Neural progenitor cell (in vitro differentiated cells): ENCODE measurements at regions not wholly inside any gene's neighbourhood (a gene's known extent, or its start where the extent isn't known, plus 50 kb on each side); places are given as distances from the start of the nearest gene placed in this dataset.
A peak's percentile ranks its signal among the peaks of the same experiment; 100 is the strongest.

Experiments used
- DNase-seq: peaks from one replicate; pipeline ENCODE4 v3.0.0-alpha.2; 2016; ENCODE audit warnings: low spot score
- H2AFZ ChIP-seq: fragments of 200-600 bp; sonication (generic); replicated peaks from 2 replicates; pipeline ENCODE4 v1.6.1; 2016; ENCODE audit warnings: antibody characterized with exemption
- H3F3A ChIP-seq: fragments of 200-600 bp; sonication (generic); 2 replicates; pipeline ENCODE4 v1.6.1; 2016; ENCODE audit warnings: antibody characterized with exemption, low read depth
- H3K27ac ChIP-seq: fragments of 200-600 bp; sonication (generic); 2 replicates; pipeline ENCODE4 v1.5.1; 2016; ENCODE audit warnings: mild to moderate bottlenecking
- H3K27me3 ChIP-seq: fragments of 200-600 bp; sonication (generic); 2 replicates; pipeline ENCODE4 v1.6.1; 2016; ENCODE audit warnings: mild to moderate bottlenecking, moderate library complexity
- H3K36me3 ChIP-seq: fragments of 200-600 bp; sonication (generic); 2 replicates; pipeline ENCODE4 v1.5.1; 2016
- H3K4me1 ChIP-seq: fragments of 200-600 bp; sonication (generic); 2 replicates; pipeline ENCODE4 v1.6.1; 2016; ENCODE audit warnings: mixed run types
- H3K4me2 ChIP-seq: fragments of 200-600 bp; sonication (generic); 2 replicates; pipeline ENCODE4 v1.6.1; 2016
- H3K4me3 ChIP-seq: fragments of 200-600 bp; sonication (generic); 2 replicates; pipeline ENCODE4 v1.5.1; 2016
- H3K79me2 ChIP-seq: fragments of 200-600 bp; sonication (generic); 2 replicates; pipeline ENCODE4 v1.6.1; 2016; ENCODE audit warnings: low read depth
- H3K9ac ChIP-seq: fragments of 200-600 bp; sonication (generic); 2 replicates; pipeline ENCODE4 v1.6.1; 2016
- H3K9me3 ChIP-seq: fragments of 200-600 bp; sonication (generic); 2 replicates; pipeline ENCODE4 v1.5.1; 2016; ENCODE audit warnings: low read depth
- H4K20me1 ChIP-seq: fragments of 200-600 bp; sonication (generic); 2 replicates; pipeline ENCODE4 v1.6.1; 2016; ENCODE audit warnings: low read depth
- H3K27ac Mint-ChIP-seq: 3 replicates; pipeline ENCODE4 v1.8.0; 2021; ENCODE audit warnings: mixed read lengths
- H3K27me3 Mint-ChIP-seq: 2 replicates; pipeline ENCODE4 v1.8.0; 2022; ENCODE audit warnings: low read depth, mild to moderate bottlenecking, inconsistent platforms, moderate library complexity, mixed read lengths; ENCODE audit not compliant: insufficient read depth
- H3K36me3 Mint-ChIP-seq: 3 replicates; pipeline ENCODE4 v1.8.0; 2021; ENCODE audit warnings: mixed read lengths
- H3K4me1 Mint-ChIP-seq: 3 replicates; pipeline ENCODE4 v1.8.0; 2021; ENCODE audit warnings: mixed read lengths
- H3K4me3 Mint-ChIP-seq: 3 replicates; pipeline ENCODE4 v1.8.0; 2021; ENCODE audit warnings: mild to moderate bottlenecking, moderate library complexity, mixed read lengths
- H3K9me3 Mint-ChIP-seq: 3 replicates; pipeline ENCODE4 v1.8.0; 2020; ENCODE audit warnings: mixed read lengths
- CTCF ChIP-seq: fragments of 200-600 bp; sonication (generic); IDR thresholded peaks from 2 replicates; pipeline ENCODE4 v1.5.1; 2017; ENCODE audit warnings: antibody characterized with exemption, mild to moderate bottlenecking
- EZH2 ChIP-seq: fragments of 200-600 bp; sonication (generic); IDR thresholded peaks from 2 replicates; pipeline ENCODE4 v1.6.1; 2017; ENCODE audit warnings: antibody characterized with exemption, mild to moderate bottlenecking, moderate library complexity
- EZH2phosphoT487 ChIP-seq: fragments of 200-600 bp; sonication (generic); IDR thresholded peaks from 2 replicates; pipeline ENCODE4 v1.6.1; 2017; ENCODE audit warnings: antibody characterized with exemption

GRCh38 chr6:85261271-85261670 is 188.6 kb upstream of the NT5E start:
- Mint-ChIP-seq H3K27me3 (peaks cover 2% of the 10 kb centered on the region), H3K4me1 (peaks cover 3% of the 10 kb centered on the region), H3K36me3 (no peaks in the 10 kb centered on the region), H3K27ac (no peak overlapping the region), H3K9me3 (no peaks in the 10 kb centered on the region), H3K4me3 (no peak overlapping the region)
- Histone ChIP-seq H3K27me3 (no peaks in the 10 kb centered on the region), H3K27ac (no peak overlapping the region), H3K4me3 (no peak overlapping the region), H2AFZ (no peak overlapping the region), H3K79me2 (no peaks in the 10 kb centered on the region), H3F3A (no peaks in the 10 kb centered on the region), H4K20me1 (no peaks in the 10 kb centered on the region), H3K4me1 (peaks cover 11% of the 10 kb centered on the region), H3K9me3 (no peaks in the 10 kb centered on the region), H3K4me2 (peak overlapping the region; percentile 33), H3K9ac (no peak overlapping the region), H3K36me3 (no peaks in the 10 kb centered on the region)
- DNase-seq, result no peak
- TF ChIP-seq EZH2phosphoT487 (no peak), CTCF (no peak), EZH2 (no peak)

- Histone ChIP-seq H3K4me2 (no peak overlapping the region), H3K9me3 (no peaks in the 10 kb centered on the region), H3K27ac (no peak overlapping the region), H3K36me3 (no peaks in the 10 kb centered on the region), H4K20me1 (no peaks in the 10 kb centered on the region), H2AFZ (no peak overlapping the region), H3K79me2 (no peaks in the 10 kb centered on the region), H3K4me3 (no peak overlapping the region), H3F3A (no peaks in the 10 kb centered on the region), H3K9ac (no peak overlapping the region), H3K27me3 (no peaks in the 10 kb centered on the region), H3K4me1 (peaks cover 5% of the 10 kb centered on the region)
- no peaks in the 10 kb centered on the region for H3K27me3 Mint-ChIP-seq
- TF ChIP-seq EZH2phosphoT487, result no peak
- no peak for TF ChIP-seq CTCF
- no peak for TF ChIP-seq EZH2
- H3K27ac Mint-ChIP-seq, result no peak overlapping the region
- H3K9me3 Mint-ChIP-seq, result no peaks in the 10 kb centered on the region
- DNase-seq, result no peak
- H3K36me3 Mint-ChIP-seq, result no peaks in the 10 kb centered on the region
- peaks cover 1% of the 10 kb centered on the region for H3K4me1 Mint-ChIP-seq
- H3K4me3 Mint-ChIP-seq, result no peak overlapping the region
Observed at GRCh38 chr6:85255661-85256060, 194.2 kb upstream of the NT5E start.

GRCh38 chr6:85252552-85252951 is 197.3 kb upstream of the NT5E start:
- Histone ChIP-seq H3K27ac (no peak overlapping the region), H3K9me3 (no peaks in the 10 kb centered on the region), H3K9ac (no peak overlapping the region), H2AFZ (no peak overlapping the region), H3K27me3 (no peaks in the 10 kb centered on the region), H3K4me3 (no peak overlapping the region), H3K4me2 (no peak overlapping the region), H3F3A (no peaks in the 10 kb centered on the region), H3K79me2 (no peaks in the 10 kb centered on the region), H4K20me1 (no peaks in the 10 kb centered on the region), H3K36me3 (no peaks in the 10 kb centered on the region), H3K4me1 (no peaks in the 10 kb centered on the region)
- TF ChIP-seq EZH2phosphoT487 (no peak), EZH2 (no peak), CTCF (no peak)
- no peak for DNase-seq
- no peaks in the 10 kb centered on the region for H3K4me1 Mint-ChIP-seq
- no peaks in the 10 kb centered on the region for H3K9me3 Mint-ChIP-seq
- no peak overlapping the region for H3K27ac Mint-ChIP-seq
- H3K4me3 Mint-ChIP-seq, result no peak overlapping the region
- H3K36me3 Mint-ChIP-seq, result no peaks in the 10 kb centered on the region
- no peaks in the 10 kb centered on the region for H3K27me3 Mint-ChIP-seq

- Histone ChIP-seq H2AFZ (no peak overlapping the region), H3K27ac (no peak overlapping the region), H3K9ac (no peak overlapping the region), H3K4me3 (no peak overlapping the region), H3F3A (no peaks in the 10 kb centered on the region), H4K20me1 (no peaks in the 10 kb centered on the region), H3K79me2 (no peaks in the 10 kb centered on the region), H3K9me3 (no peaks in the 10 kb centered on the region), H3K4me1 (no peaks in the 10 kb centered on the region), H3K4me2 (no peak overlapping the region), H3K27me3 (no peaks in the 10 kb centered on the region), H3K36me3 (no peaks in the 10 kb centered on the region)
- Mint-ChIP-seq H3K36me3 (no peaks in the 10 kb centered on the region), H3K4me1 (no peaks in the 10 kb centered on the region), H3K4me3 (no peak overlapping the region), H3K27ac (no peak overlapping the region), H3K27me3 (no peaks in the 10 kb centered on the region), H3K9me3 (no peaks in the 10 kb centered on the region)
- TF ChIP-seq EZH2 (no peak), EZH2phosphoT487 (no peak), CTCF (no peak)
- no peak for DNase-seq
Observed at GRCh38 chr6:85252085-85252484, 197.8 kb upstream of the NT5E start.
